IgD-negative memory B cell (primary cell): ENCODE measurements at regions not wholly inside any gene's neighbourhood (a gene's known extent, or its start where the extent isn't known, plus 50 kb on each side); places are given as distances from the start of the nearest gene placed in this dataset.
"Not testable (repeated sequence)": the region's sequence is repeated elsewhere in the genome, so short reads cannot be mapped to it uniquely, and the experiment has no call there.

Experiments
- H3K27ac Mint-ChIP-seq, 3 donors: one replicate each; pipeline ENCODE4 v1.8.0; 2020 to 2022; ENCODE audit warnings: mild to moderate bottlenecking in 3 of 3, mixed read lengths in 3 of 3, moderate library complexity in 1 of 3
- H3K27me3 Mint-ChIP-seq: one replicate; pipeline ENCODE4 v1.8.0; 2021; ENCODE audit warnings: mixed read lengths
- H3K36me3 Mint-ChIP-seq: one replicate; pipeline ENCODE4 v1.8.0; 2020; ENCODE audit warnings: mild to moderate bottlenecking, mixed read lengths
- H3K4me1 Mint-ChIP-seq, 3 donors: one replicate each; pipeline ENCODE4 v1.8.0; 2020 to 2022; ENCODE audit warnings: mixed read lengths in 3 of 3, mild to moderate bottlenecking in 1 of 3
- H3K4me3 Mint-ChIP-seq, 4 donors: one replicate each; pipeline ENCODE4 v1.8.0; 2020 to 2022; ENCODE audit warnings: mild to moderate bottlenecking in 4 of 4, mixed read lengths in 4 of 4, moderate library complexity in 3 of 4
- H3K9me3 Mint-ChIP-seq, 3 donors: one replicate each; pipeline ENCODE4 v1.8.0; 2020 to 2021; ENCODE audit warnings: mixed read lengths in 3 of 3, mild to moderate bottlenecking in 1 of 3

GRCh38 chr3:145269106-145269505 lies 891.9 kb downstream of the PLOD2 start:
- no peaks in the 10 kb centered on the region for H3K36me3 Mint-ChIP-seq
- H3K27ac Mint-ChIP-seq, result no peak overlapping the region
- no peaks in the 10 kb centered on the region for H3K27me3 Mint-ChIP-seq
- H3K9me3 Mint-ChIP-seq, result peaks cover 1 to 7% (median 2%) of the 10 kb centered on the region in 3 donors
- H3K4me3 Mint-ChIP-seq, result no peak overlapping the region
- H3K4me1 Mint-ChIP-seq, result no peaks in the 10 kb centered on the region

GRCh38 chr3:145272684-145273083 lies 888.3 kb downstream of the PLOD2 start:
- H3K4me1 Mint-ChIP-seq, result no peaks in the 10 kb centered on the region
- H3K36me3 Mint-ChIP-seq, result no peaks in the 10 kb centered on the region
- no peak overlapping the region for H3K4me3 Mint-ChIP-seq
- no peak overlapping the region for H3K27ac Mint-ChIP-seq
- peaks cover 0 to 11% (median 4%) of the 10 kb centered on the region in 3 donors for H3K9me3 Mint-ChIP-seq
- no peaks in the 10 kb centered on the region for H3K27me3 Mint-ChIP-seq

- Mint-ChIP-seq H3K36me3 (no peaks in the 10 kb centered on the region), H3K27ac (no peak overlapping the region), H3K9me3 (peaks cover 0 to 3% (median 3%) of the 10 kb centered on the region in 3 donors), H3K27me3 (no peaks in the 10 kb centered on the region), H3K4me3 (no peak overlapping the region), H3K4me1 (no peaks in the 10 kb centered on the region)
Measured at GRCh38 chr3:145282505-145282904, 878.5 kb downstream of the PLOD2 start.

- peaks cover 0 to 4% (median 3%) of the 10 kb centered on the region in 3 donors for H3K9me3 Mint-ChIP-seq
- no peak overlapping the region for H3K4me3 Mint-ChIP-seq
- H3K27me3 Mint-ChIP-seq, result no peaks in the 10 kb centered on the region
- H3K36me3 Mint-ChIP-seq, result no peaks in the 10 kb centered on the region
- no peak overlapping the region for H3K27ac Mint-ChIP-seq
- no peaks in the 10 kb centered on the region for H3K4me1 Mint-ChIP-seq
Measured at GRCh38 chr3:145286937-145287336, 874.0 kb downstream of the PLOD2 start.

GRCh38 chr3:145290010-145290409 lies 871.0 kb downstream of the PLOD2 start:
- Mint-ChIP-seq H3K9me3 (peaks cover 0 to 4% (median 0%) of the 10 kb centered on the region in 3 donors), H3K36me3 (no peaks in the 10 kb centered on the region), H3K27me3 (no peaks in the 10 kb centered on the region), H3K27ac (no peak overlapping the region), H3K4me1 (no peaks in the 10 kb centered on the region), H3K4me3 (no peak overlapping the region)

- no peaks in the 10 kb centered on the region for H3K4me1 Mint-ChIP-seq
- no peak overlapping the region for H3K27ac Mint-ChIP-seq
- H3K36me3 Mint-ChIP-seq, result no peaks in the 10 kb centered on the region
- H3K9me3 Mint-ChIP-seq, result peaks cover 0 to 4% (median 0%) of the 10 kb centered on the region in 3 donors
- no peak overlapping the region for H3K4me3 Mint-ChIP-seq
- H3K27me3 Mint-ChIP-seq, result no peaks in the 10 kb centered on the region
Measured at GRCh38 chr3:145294572-145294971, 866.4 kb downstream of the PLOD2 start.

GRCh38 chr3:145307272-145307671 lies 853.7 kb downstream of the PLOD2 start:
- Mint-ChIP-seq H3K36me3 (peaks cover 1% of the 10 kb centered on the region), H3K4me3 (no peak overlapping the region), H3K4me1 (no peaks in the 10 kb centered on the region), H3K9me3 (peaks cover 0 to 4% (median 2%) of the 10 kb centered on the region in 3 donors), H3K27ac (no peak overlapping the region), H3K27me3 (no peaks in the 10 kb centered on the region)

GRCh38 chr3:145313751-145314150 lies 847.2 kb downstream of the PLOD2 start:
- Mint-ChIP-seq H3K27ac (no peak overlapping the region), H3K4me1 (no peaks in the 10 kb centered on the region), H3K4me3 (no peak overlapping the region), H3K36me3 (peaks cover 3% of the 10 kb centered on the region), H3K27me3 (no peaks in the 10 kb centered on the region), H3K9me3 (peaks cover 0 to 18% (median 2%) of the 10 kb centered on the region in 3 donors)

GRCh38 chr3:145316253-145316652 lies 844.7 kb downstream of the PLOD2 start:
- H3K27ac Mint-ChIP-seq, H3K27me3 Mint-ChIP-seq, H3K36me3 Mint-ChIP-seq, H3K4me3 Mint-ChIP-seq, H3K4me1 Mint-ChIP-seq: not testable (repeated sequence)
- H3K9me3 Mint-ChIP-seq, result peaks cover 0 to 26% (median 4%) of the 10 kb centered on the region in 3 donors

- Mint-ChIP-seq H3K4me1 (no peaks in the 10 kb centered on the region), H3K9me3 (no peaks in the 10 kb centered on the region), H3K36me3 (no peaks in the 10 kb centered on the region), H3K27me3 (no peaks in the 10 kb centered on the region), H3K27ac (no peak overlapping the region), H3K4me3 (no peak overlapping the region)
Measured at GRCh38 chr3:145326666-145327065, 834.3 kb downstream of the PLOD2 start.

GRCh38 chr3:145333427-145333826 lies 827.6 kb downstream of the PLOD2 start:
- H3K27ac Mint-ChIP-seq, H3K4me1 Mint-ChIP-seq, H3K4me3 Mint-ChIP-seq, H3K9me3 Mint-ChIP-seq, H3K36me3 Mint-ChIP-seq, H3K27me3 Mint-ChIP-seq: not testable (repeated sequence)

- Mint-ChIP-seq H3K4me3 (no peak overlapping the region), H3K4me1 (no peaks in the 10 kb centered on the region), H3K27me3 (no peaks in the 10 kb centered on the region), H3K27ac (no peak overlapping the region), H3K36me3 (no peaks in the 10 kb centered on the region), H3K9me3 (peaks cover 0 to 2% (median 0%) of the 10 kb centered on the region in 3 donors)
Measured at GRCh38 chr3:145333931-145334330, 827.1 kb downstream of the PLOD2 start.

GRCh38 chr3:145355206-145355605 lies 805.8 kb downstream of the PLOD2 start:
- Mint-ChIP-seq H3K4me1 (no peaks in the 10 kb centered on the region), H3K9me3 (peaks cover under 1 to 11% (median 8%) of the 10 kb centered on the region in 3 donors), H3K27ac (no peak overlapping the region), H3K27me3 (no peaks in the 10 kb centered on the region), H3K4me3 (no peak overlapping the region), H3K36me3 (no peaks in the 10 kb centered on the region)

GRCh38 chr3:145357453-145357852 lies 803.5 kb downstream of the PLOD2 start:
- Mint-ChIP-seq H3K36me3 (no peaks in the 10 kb centered on the region), H3K9me3 (peaks cover 0 to 11% (median 8%) of the 10 kb centered on the region in 3 donors), H3K27me3 (no peaks in the 10 kb centered on the region), H3K4me1 (no peaks in the 10 kb centered on the region), H3K27ac (no peak overlapping the region), H3K4me3 (no peak overlapping the region)

- Mint-ChIP-seq H3K4me3 (no peak overlapping the region), H3K27ac (no peak overlapping the region), H3K27me3 (no peaks in the 10 kb centered on the region), H3K4me1 (no peaks in the 10 kb centered on the region), H3K36me3 (no peaks in the 10 kb centered on the region), H3K9me3 (peaks cover 0 to 10% (median 7%) of the 10 kb centered on the region in 3 donors)
Measured at GRCh38 chr3:145359040-145359439, 801.9 kb downstream of the PLOD2 start.

GRCh38 chr3:145368748-145369147 lies 792.2 kb downstream of the PLOD2 start:
- H3K27me3 Mint-ChIP-seq, result no peaks in the 10 kb centered on the region
- H3K4me3 Mint-ChIP-seq, result no peak overlapping the region
- H3K4me1 Mint-ChIP-seq, result no peaks in the 10 kb centered on the region
- no peaks in the 10 kb centered on the region for H3K36me3 Mint-ChIP-seq
- no peak overlapping the region for H3K27ac Mint-ChIP-seq
- peaks cover 0 to 5% (median 1%) of the 10 kb centered on the region in 3 donors for H3K9me3 Mint-ChIP-seq

- Mint-ChIP-seq H3K4me3 (no peak overlapping the region), H3K36me3 (no peaks in the 10 kb centered on the region), H3K27ac (no peak overlapping the region), H3K9me3 (peaks cover 1 to 3% (median 3%) of the 10 kb centered on the region in 3 donors), H3K27me3 (no peaks in the 10 kb centered on the region), H3K4me1 (no peaks in the 10 kb centered on the region)
Measured at GRCh38 chr3:145370870-145371269, 790.1 kb downstream of the PLOD2 start.
